ENCODE measurements at regions not wholly inside any gene's neighbourhood (a gene's known extent, or its start where the extent isn't known, plus 50 kb on each side); places are given as distances from the start of the nearest gene placed in this dataset.

GRCh38 chrX:28472926-28473325, 114.3 kb upstream of the IL1RAPL1 start:
- TF ChIP-seq CTCF (IDR thresholded peaks at IDR 0.05) (no peak), POLR2A (IDR thresholded peaks at IDR 0.05) (no peak), POLR2AphosphoS5 (IDR thresholded peaks at IDR 0.05) (no peak)
